ENCODE measurements at regions not wholly inside any gene's neighbourhood (a gene's known extent, or its start where the extent isn't known, plus 50 kb on each side); places are given as distances from the start of the nearest gene placed in this dataset.

DNA sequence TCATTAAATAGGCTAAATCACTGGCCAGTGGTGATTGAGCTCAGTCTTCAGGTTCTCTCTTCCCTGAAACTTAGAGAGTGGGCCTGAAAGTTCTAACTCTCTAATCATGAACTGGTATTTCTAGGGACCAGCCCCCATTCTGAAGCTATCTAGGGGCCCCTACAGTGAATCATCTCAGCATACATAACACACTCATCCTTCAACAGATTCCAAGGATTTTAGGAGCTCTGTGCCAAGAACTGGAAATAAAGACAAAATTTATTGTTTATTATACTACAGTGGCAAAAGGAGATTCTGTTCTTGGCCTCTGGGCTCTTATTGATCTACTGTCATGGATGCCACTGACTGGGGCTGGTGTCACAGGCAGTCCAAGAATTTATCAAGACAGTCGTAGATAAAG is 263.8 kb upstream of the IGFBP7 start:
- TF ChIP-seq, protein P1, sequence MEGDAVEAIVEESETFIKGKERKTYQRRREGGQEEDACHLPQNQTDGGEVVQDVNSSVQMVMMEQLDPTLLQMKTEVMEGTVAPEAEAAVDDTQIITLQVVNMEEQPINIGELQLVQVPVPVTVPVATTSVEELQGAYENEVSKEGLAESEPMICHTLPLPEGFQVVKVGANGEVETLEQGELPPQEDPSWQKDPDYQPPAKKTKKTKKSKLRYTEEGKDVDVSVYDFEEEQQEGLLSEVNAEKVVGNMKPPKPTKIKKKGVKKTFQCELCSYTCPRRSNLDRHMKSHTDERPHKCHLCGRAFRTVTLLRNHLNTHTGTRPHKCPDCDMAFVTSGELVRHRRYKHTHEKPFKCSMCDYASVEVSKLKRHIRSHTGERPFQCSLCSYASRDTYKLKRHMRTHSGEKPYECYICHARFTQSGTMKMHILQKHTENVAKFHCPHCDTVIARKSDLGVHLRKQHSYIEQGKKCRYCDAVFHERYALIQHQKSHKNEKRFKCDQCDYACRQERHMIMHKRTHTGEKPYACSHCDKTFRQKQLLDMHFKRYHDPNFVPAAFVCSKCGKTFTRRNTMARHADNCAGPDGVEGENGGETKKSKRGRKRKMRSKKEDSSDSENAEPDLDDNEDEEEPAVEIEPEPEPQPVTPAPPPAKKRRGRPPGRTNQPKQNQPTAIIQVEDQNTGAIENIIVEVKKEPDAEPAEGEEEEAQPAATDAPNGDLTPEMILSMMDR (IDR thresholded peaks at IDR 0.05) = no peak
- TF ChIP-seq POLR2A (IDR thresholded peaks at IDR 0.05) = no peak
